Prostate gland (tissue), 2 donors: ENCODE measurements at regions not wholly inside any gene's neighbourhood (a gene's known extent, or its start where the extent isn't known, plus 50 kb on each side); places are given as distances from the start of the nearest gene placed in this dataset.

Source experiments
- DNase-seq: peaks from one replicate; pipeline ENCODE4 v3.0.0-alpha.2; 2019; ENCODE audit warnings: low spot score
- H3K27ac ChIP-seq, 2 donors: fragments of 200-600 bp; sonication (generic); 2 replicates each; pipeline ENCODE4 v1.5.1; 2017 to 2019
- H3K27me3 ChIP-seq: fragments of 200-600 bp; sonication (generic); replicated peaks from 2 replicates; pipeline ENCODE4 v1.5.1; 2019; ENCODE audit not compliant: insufficient read depth
- H3K36me3 ChIP-seq, 2 donors: fragments of 200-600 bp; sonication (generic); 1 replicate in 1 of 2; 2 replicates in 1 of 2; pipeline versions ENCODE4 v1.5.1 to v1.8.1; 2017 to 2019
- H3K4me1 ChIP-seq: fragments of 200-600 bp; sonication (generic); replicated peaks from 2 replicates; pipeline ENCODE4 v1.5.1; 2019
- H3K4me3 ChIP-seq, 2 donors: fragments of 200-600 bp; sonication (generic); 2 replicates each; pipeline ENCODE4 v1.5.1; 2017 to 2019
- H3K9me3 ChIP-seq: fragments of 200-600 bp; sonication (generic); 2 replicates; pipeline ENCODE4 v1.5.1; 2017
- POLR2A ChIP-seq: fragments of 450-650 bp; IDR thresholded peaks from one replicate; pipeline ENCODE4 v1.6.1; 2016; ENCODE audit warnings: antibody characterized with exemption, mild to moderate bottlenecking
- POLR2AphosphoS5 ChIP-seq: sonication (generic); formaldehyde crosslinking; IDR thresholded peaks from one replicate; pipeline ENCODE4 v1.6.1; 2017; ENCODE audit warnings: antibody characterized with exemption
- WGBS: methylation state at CpG from one replicate; pipeline ENCODE4 v1.1.5; 2018; 5-methylcytosine and 5-hydroxymethylcytosine counted together
- intact Hi-C: fragments of 100-400 bp; cut with DNase I; formaldehyde crosslinking; loops from one replicate; pipeline ENCODE4 v1.14.2; 2022
- TF ChIP-seq, protein P1 (sequence below), 4 experiments: fragments of 200-600 bp in 2 of 4; fragments of 450-650 bp in 2 of 4; sonication (generic) in 2 of 4; IDR thresholded peaks; 1 replicate in 3 of 4; 2 replicates in 1 of 4; pipeline ENCODE4 v1.5.1; 2016 to 2019; ENCODE audit warnings: antibody characterized with exemption in 4 of 4, mild to moderate bottlenecking in 2 of 4, moderate library complexity in 2 of 4

DNA sequence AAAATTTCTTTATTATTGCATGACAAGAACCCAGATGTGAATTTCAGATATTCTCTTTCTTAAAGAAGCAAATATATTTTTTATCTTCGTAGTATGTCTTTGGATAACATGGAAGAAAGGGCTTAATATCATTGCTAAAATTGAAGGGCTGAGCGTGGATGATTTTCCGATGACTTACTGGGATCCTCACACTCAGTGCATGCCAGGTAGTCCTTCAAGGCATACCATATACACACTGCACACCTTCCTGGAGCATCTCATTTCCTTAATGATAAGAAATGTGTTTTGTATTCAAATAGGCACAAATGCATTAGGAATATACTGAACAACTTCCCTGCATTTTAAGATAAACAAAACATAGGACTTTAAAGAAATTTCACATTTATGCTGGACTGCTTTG, 193.9 kb upstream of the MAP3K7 start:
- 94% methylated on average over 3 of the region's 3 CpGs for WGBS
- TF ChIP-seq POLR2AphosphoS5 (no peak), POLR2A (no peak)
- TF ChIP-seq, protein P1, sequence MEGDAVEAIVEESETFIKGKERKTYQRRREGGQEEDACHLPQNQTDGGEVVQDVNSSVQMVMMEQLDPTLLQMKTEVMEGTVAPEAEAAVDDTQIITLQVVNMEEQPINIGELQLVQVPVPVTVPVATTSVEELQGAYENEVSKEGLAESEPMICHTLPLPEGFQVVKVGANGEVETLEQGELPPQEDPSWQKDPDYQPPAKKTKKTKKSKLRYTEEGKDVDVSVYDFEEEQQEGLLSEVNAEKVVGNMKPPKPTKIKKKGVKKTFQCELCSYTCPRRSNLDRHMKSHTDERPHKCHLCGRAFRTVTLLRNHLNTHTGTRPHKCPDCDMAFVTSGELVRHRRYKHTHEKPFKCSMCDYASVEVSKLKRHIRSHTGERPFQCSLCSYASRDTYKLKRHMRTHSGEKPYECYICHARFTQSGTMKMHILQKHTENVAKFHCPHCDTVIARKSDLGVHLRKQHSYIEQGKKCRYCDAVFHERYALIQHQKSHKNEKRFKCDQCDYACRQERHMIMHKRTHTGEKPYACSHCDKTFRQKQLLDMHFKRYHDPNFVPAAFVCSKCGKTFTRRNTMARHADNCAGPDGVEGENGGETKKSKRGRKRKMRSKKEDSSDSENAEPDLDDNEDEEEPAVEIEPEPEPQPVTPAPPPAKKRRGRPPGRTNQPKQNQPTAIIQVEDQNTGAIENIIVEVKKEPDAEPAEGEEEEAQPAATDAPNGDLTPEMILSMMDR (IDR thresholded peaks at IDR 0.05), result no peak
- no peak for DNase-seq
- Histone ChIP-seq H3K27ac (no peak overlapping the region), H3K36me3 (no peaks in the 10 kb centered on the region), H3K27me3 (no peaks in the 10 kb centered on the region), H3K4me3 (no peak overlapping the region), H3K9me3 (no peaks in the 10 kb centered on the region), H3K4me1 (no peaks in the 10 kb centered on the region)
- intact Hi-C loops, result no loop called here

DNA sequence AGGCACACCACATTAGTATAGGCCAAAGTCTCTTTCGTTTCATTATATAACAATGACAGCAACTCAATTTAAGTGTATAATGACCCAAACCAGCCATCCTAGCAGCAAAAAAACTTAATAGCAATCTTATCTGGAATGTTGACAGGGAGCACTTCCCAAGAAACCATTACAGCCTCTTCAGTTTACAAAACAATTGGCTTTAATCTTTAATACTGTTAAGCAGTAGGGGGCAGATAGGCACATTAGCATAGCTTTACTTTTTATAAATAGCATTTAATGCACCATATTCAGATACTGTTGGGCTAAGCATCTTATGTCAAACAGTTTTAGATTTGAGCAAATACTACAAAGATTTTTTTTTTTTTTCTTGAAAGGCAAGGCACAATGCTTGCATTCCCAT, 193.3 kb upstream of the MAP3K7 start:
- Histone ChIP-seq H3K27ac (no peak overlapping the region), H3K36me3 (no peaks in the 10 kb centered on the region), H3K4me3 (no peak overlapping the region), H3K27me3 (no peaks in the 10 kb centered on the region), H3K4me1 (no peaks in the 10 kb centered on the region), H3K9me3 (no peaks in the 10 kb centered on the region)
- intact Hi-C loops, result no loop called here
- no peak for DNase-seq
- no peak for TF ChIP-seq POLR2AphosphoS5
- TF ChIP-seq POLR2A, result no peak
- TF ChIP-seq, protein P1 (IDR thresholded peaks at IDR 0.05), result no peak
- WGBS, result 90% methylated on average over 1 of the region's 1 CpG

DNA sequence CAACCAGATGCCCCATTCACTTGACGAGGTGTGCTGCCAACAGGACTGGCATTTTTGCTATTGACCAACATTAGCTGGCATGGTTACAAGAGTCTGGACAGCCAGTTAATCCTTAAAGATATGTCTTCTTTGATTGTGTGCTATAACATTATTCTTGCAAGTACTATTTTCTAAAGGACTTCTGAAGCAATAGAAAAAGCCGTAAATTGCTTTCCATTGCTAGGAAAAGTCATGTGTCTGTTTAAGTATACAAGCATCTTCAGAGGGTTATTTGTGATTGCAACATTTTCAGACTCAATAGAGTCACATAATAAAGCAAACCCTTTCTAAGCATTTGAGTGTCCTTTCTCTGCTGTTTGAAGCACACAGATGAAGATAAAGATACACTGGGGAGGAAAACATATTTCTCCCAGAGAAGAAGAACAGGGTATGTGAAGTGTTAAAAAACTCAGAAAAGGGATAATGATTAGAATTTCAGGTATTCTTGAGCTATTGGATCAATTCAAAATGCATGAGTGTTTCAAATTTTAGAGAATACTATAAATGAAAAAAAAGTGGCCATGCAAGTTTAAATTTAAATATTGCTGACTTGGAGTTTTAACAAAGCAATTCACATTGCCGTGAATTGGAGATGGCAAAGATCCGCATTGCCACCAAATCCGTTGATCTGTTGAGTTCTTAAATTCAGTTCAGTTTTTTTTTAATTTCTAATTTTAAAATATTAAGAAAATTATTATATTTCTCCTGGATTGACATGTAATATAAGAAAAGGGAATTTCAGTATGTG, 191.7 kb upstream of the MAP3K7 start:
- H3K4me1 ChIP-seq, result no peaks in the 10 kb centered on the region
- no peak overlapping the region for H3K27ac ChIP-seq
- no peaks in the 10 kb centered on the region for H3K9me3 ChIP-seq
- 94% methylated on average over 5 of the region's 5 CpGs for WGBS
- no peaks in the 10 kb centered on the region for H3K36me3 ChIP-seq
- no peak for TF ChIP-seq POLR2AphosphoS5
- TF ChIP-seq, protein P1 (IDR thresholded peaks at IDR 0.05), result no peak
- DNase-seq, result no peak
- no peaks in the 10 kb centered on the region for H3K27me3 ChIP-seq
- no peak overlapping the region for H3K4me3 ChIP-seq
- intact Hi-C loops, result no loop called here

DNA sequence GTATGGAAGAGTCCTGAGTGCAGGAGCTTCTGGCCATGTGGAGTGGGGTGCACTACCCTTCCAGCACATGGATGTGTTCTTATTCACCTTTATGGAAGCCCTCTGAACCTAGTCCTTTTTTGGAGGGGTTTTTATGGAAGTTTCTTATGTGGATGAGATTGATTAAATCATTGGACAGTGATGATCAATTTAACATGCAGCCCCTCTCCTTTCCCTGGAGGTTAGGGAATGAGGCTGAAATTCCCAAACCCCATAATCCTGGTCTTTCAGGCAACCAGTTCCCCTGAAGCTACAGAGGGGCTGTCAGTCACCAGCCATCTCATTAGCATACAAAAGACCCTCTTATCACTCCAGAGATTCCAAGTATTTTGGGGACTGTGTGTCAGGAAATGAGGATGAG, 183.9 kb upstream of the MAP3K7 start:
- H3K4me3 ChIP-seq, result no peak overlapping the region
- intact Hi-C loops, result no loop called here
- TF ChIP-seq, protein P1 (IDR thresholded peaks at IDR 0.05), result no peak
- TF ChIP-seq POLR2A (no peak), POLR2AphosphoS5 (no peak)

DNA sequence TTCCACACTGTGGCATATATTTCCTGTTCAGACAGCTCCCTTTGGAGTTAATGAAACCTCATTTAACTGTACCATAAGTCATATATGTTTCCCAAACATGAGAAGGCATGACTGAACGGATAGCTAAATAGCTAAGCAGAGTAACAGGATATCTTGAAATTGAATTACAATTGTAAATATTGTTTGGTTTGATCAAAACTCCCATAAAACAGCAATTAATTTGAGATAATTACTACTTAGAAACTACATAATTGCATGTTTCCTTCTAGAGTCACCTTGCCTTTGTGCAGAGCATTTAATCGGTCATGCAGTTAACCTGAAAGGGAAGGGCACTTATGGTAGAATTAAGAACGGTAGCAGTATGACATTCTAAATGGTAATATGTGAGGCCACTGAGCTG, 179.0 kb upstream of the MAP3K7 start:
- Histone ChIP-seq H3K27me3 (no peaks in the 10 kb centered on the region), H3K9me3 (no peaks in the 10 kb centered on the region), H3K36me3 (no peaks in the 10 kb centered on the region), H3K27ac (no peak overlapping the region), H3K4me3 (no peak overlapping the region), H3K4me1 (no peaks in the 10 kb centered on the region)
- WGBS, result 65% methylated on average over 3 of the region's 3 CpGs
- no peak for DNase-seq
- intact Hi-C loops, result no loop called here
- TF ChIP-seq POLR2A (no peak), POLR2AphosphoS5 (no peak)
- TF ChIP-seq, protein P1 (IDR thresholded peaks at IDR 0.05), result no peak

More for the DNA sequence above, 183.9 kb upstream of the MAP3K7 start:
- Histone ChIP-seq H3K36me3 (no peaks in the 10 kb centered on the region), H3K4me1 (no peaks in the 10 kb centered on the region), H3K27me3 (no peaks in the 10 kb centered on the region), H3K9me3 (no peaks in the 10 kb centered on the region), H3K27ac (no peak overlapping the region)
- DNase-seq, result no peak
